Left ventricle myocardium inferior (tissue), 1 donor: ENCODE measurements at regions not wholly inside any gene's neighbourhood (a gene's known extent, or its start where the extent isn't known, plus 50 kb on each side); places are given as distances from the start of the nearest gene placed in this dataset.

ENCODE experiments used
- DNase-seq: peaks from one replicate; pipeline ENCODE4 v3.0.0-alpha.2; 2020
- H3K27ac ChIP-seq: fragments of 200-600 bp; replicated peaks from 2 replicates; pipeline ENCODE4 v1.8.0; 2021
- H3K27me3 ChIP-seq: fragments of 200-600 bp; 2 replicates; pipeline ENCODE4 v1.8.0; 2021; ENCODE audit warnings: low read depth
- H3K36me3 ChIP-seq: fragments of 200-600 bp; 2 replicates; pipeline ENCODE4 v1.8.0; 2021
- H3K4me1 ChIP-seq: fragments of 200-600 bp; 2 replicates; pipeline ENCODE4 v1.8.0; 2021
- H3K4me3 ChIP-seq: fragments of 200-600 bp; 2 replicates; pipeline ENCODE4 v1.8.0; 2021; ENCODE audit warnings: mild to moderate bottlenecking, moderate library complexity
- H3K9me3 ChIP-seq: fragments of 200-600 bp; replicated peaks from 2 replicates; pipeline ENCODE4 v1.8.0; 2021
- CTCF ChIP-seq: fragments of 200-600 bp; IDR thresholded peaks from 2 replicates; pipeline ENCODE4 v1.8.0; 2021; ENCODE audit warnings: antibody characterized with exemption, mild to moderate bottlenecking, borderline replicate concordance
- intact Hi-C: fragments of 100-400 bp; cut with micrococcal nuclease; formaldehyde crosslinking; loops from one replicate; pipeline ENCODE4 v1.11.0; 2022
- donor health status: DM: no; HTN: yes; CAD: no; lungs with severe emphysema.

- no peak overlapping the region for H3K27ac ChIP-seq
- TF ChIP-seq CTCF: no peak
- no peaks in the 10 kb centered on the region for H3K4me1 ChIP-seq
- no peaks in the 10 kb centered on the region for H3K27me3 ChIP-seq
- H3K4me3 ChIP-seq: no peak overlapping the region
- DNase-seq: no peak
- H3K36me3 ChIP-seq: no peaks in the 10 kb centered on the region
- peaks cover 27% of the 10 kb centered on the region for H3K9me3 ChIP-seq
- intact Hi-C loops: no loop called here
Measured at GRCh38 chr4:179225594-179225993, 1783.4 kb upstream of the AGA start.

GRCh38 chr4:179248821-179249220 lies 1806.6 kb upstream of the AGA start:
- Histone ChIP-seq H3K4me1 (no peaks in the 10 kb centered on the region), H3K9me3 (no peaks in the 10 kb centered on the region), H3K27ac (no peak overlapping the region), H3K36me3 (no peaks in the 10 kb centered on the region), H3K27me3 (no peaks in the 10 kb centered on the region), H3K4me3 (no peak overlapping the region)
- no peak for DNase-seq
- no peak for TF ChIP-seq CTCF
- intact Hi-C loops: no loop called here

GRCh38 chr4:179268791-179269190 lies 1826.6 kb upstream of the AGA start:
- DNase-seq: no peak
- TF ChIP-seq CTCF: no peak
- no peaks in the 10 kb centered on the region for H3K36me3 ChIP-seq
- intact Hi-C loops: no loop called here
- no peaks in the 10 kb centered on the region for H3K27me3 ChIP-seq
- peaks cover 24% of the 10 kb centered on the region for H3K9me3 ChIP-seq
- no peak overlapping the region for H3K4me3 ChIP-seq
- no peaks in the 10 kb centered on the region for H3K4me1 ChIP-seq
- no peak overlapping the region for H3K27ac ChIP-seq

- Histone ChIP-seq H3K27me3 (no peaks in the 10 kb centered on the region), H3K4me1 (no peaks in the 10 kb centered on the region), H3K4me3 (no peak overlapping the region), H3K27ac (no peak overlapping the region), H3K36me3 (no peaks in the 10 kb centered on the region), H3K9me3 (no peaks in the 10 kb centered on the region)
- no peak for DNase-seq
- TF ChIP-seq CTCF: no peak
- intact Hi-C loops: no loop called here
Measured at GRCh38 chr4:179272282-179272681, 1830.0 kb upstream of the AGA start.

GRCh38 chr4:179278647-179279046 lies 1836.4 kb upstream of the AGA start:
- H3K27ac ChIP-seq: no peak overlapping the region
- no peak for TF ChIP-seq CTCF
- intact Hi-C loops: no loop called here
- H3K9me3 ChIP-seq: no peaks in the 10 kb centered on the region
- H3K4me1 ChIP-seq: no peaks in the 10 kb centered on the region
- H3K4me3 ChIP-seq: no peak overlapping the region
- DNase-seq: no peak
- no peaks in the 10 kb centered on the region for H3K36me3 ChIP-seq
- H3K27me3 ChIP-seq: no peaks in the 10 kb centered on the region

- H3K36me3 ChIP-seq: no peaks in the 10 kb centered on the region
- no peak overlapping the region for H3K4me3 ChIP-seq
- no peaks in the 10 kb centered on the region for H3K27me3 ChIP-seq
- no peak for TF ChIP-seq CTCF
- H3K4me1 ChIP-seq: no peaks in the 10 kb centered on the region
- intact Hi-C loops: no loop called here
- DNase-seq: no peak
- no peak overlapping the region for H3K27ac ChIP-seq
- H3K9me3 ChIP-seq: no peaks in the 10 kb centered on the region
Measured at GRCh38 chr4:179285696-179286095, 1843.5 kb upstream of the AGA start.
